ENCODE measurements at regions not wholly inside any gene's neighbourhood (a gene's known extent, or its start where the extent isn't known, plus 50 kb on each side); places are given as distances from the start of the nearest gene placed in this dataset.

- TF ChIP-seq CTCF (tag by site-specific recombination; IDR thresholded peaks at IDR 0.05) (no peak), ZBTB20 (tag by site-specific recombination; IDR thresholded peaks at IDR 0.05) (no peak), REST (tag by site-specific recombination; IDR thresholded peaks at IDR 0.05) (no peak), ZNF280C (tag by site-specific recombination; IDR thresholded peaks at IDR 0.05) (no peak), ZNF660 (tag by site-specific recombination; IDR thresholded peaks at IDR 0.05) (no peak), KLF8 (tag by site-specific recombination; IDR thresholded peaks at IDR 0.05) (no peak), SETDB1 (IDR thresholded peaks at IDR 0.05; ENCODE audit: insufficient read length, low read length) (no peak), SP2 (tag by site-specific recombination; IDR thresholded peaks at IDR 0.05) (no peak), AEBP2 (tag by site-specific recombination; IDR thresholded peaks at IDR 0.05; ENCODE audit: borderline replicate concordance) (no peak), ZNF10 (tag by site-specific recombination; IDR thresholded peaks at IDR 0.05) (no peak), PRDM1 (tag by site-specific recombination; IDR thresholded peaks at IDR 0.05) (no peak), ZNF24 (tag by site-specific recombination; IDR thresholded peaks at IDR 0.05) (no peak), ZNF560 (tag by site-specific recombination; IDR thresholded peaks at IDR 0.05; ENCODE audit: borderline replicate concordance) (no peak), ZNF707 (tag by site-specific recombination; IDR thresholded peaks at IDR 0.05) (no peak)
These were observed 55.4 kb upstream of the RASSF6 start for GRCh38 chr4:73675623-73676022.
